ENCODE measurements at regions not wholly inside any gene's neighbourhood (a gene's known extent, or its start where the extent isn't known, plus 50 kb on each side); places are given as distances from the start of the nearest gene placed in this dataset.
"Not testable (repeated sequence)": the region's sequence is repeated elsewhere in the genome, so short reads cannot be mapped to it uniquely, and the experiment has no call there.

DNA sequence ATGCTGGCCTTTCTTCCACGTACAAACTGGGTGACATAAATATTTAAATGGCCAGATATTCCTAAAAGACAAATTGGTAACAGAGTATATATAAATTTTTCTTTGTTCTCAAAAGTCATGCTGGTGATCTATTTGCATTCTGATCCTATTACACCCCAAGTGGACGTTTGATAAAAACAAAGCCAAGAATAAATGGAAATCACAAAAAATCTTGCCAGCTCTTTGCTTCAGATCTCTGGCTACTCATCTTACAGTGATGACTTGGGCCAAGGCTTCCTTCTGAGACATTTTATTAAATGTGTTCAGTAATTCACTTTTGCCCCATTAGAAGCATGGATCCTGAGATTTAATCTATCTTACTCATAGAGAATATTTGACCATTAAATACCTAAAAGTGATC, 444.3 kb upstream of the PIK3R1 start:
- Histone ChIP-seq H3K9ac (ENCODE audit: low read length in 3 of 3) (no peak overlapping the region), H3K4me1 (ENCODE audit: control insufficient read depth in 2 of 3, insufficient read depth in 2 of 3, low read depth in 1 of 3, low read length in 3 of 3) (no peaks in the 10 kb centered on the region), H3K27ac (ENCODE audit: low read depth in 2 of 2, low read length in 2 of 2) (no peak overlapping the region), H3K9me3 (ENCODE audit: control insufficient read depth in 2 of 3, insufficient read depth in 1 of 3, low read length in 3 of 3) (no peaks in the 10 kb centered on the region), H3K4me3 (ENCODE audit: low read length in 3 of 3) (no peak overlapping the region), H3K36me3 (ENCODE audit: control insufficient read depth in 2 of 3, insufficient read depth in 3 of 3, low read length in 3 of 3) (no peaks in the 10 kb centered on the region), H3K27me3 (ENCODE audit: control insufficient read depth, insufficient read depth, low read length) (no peaks in the 10 kb centered on the region)
- intact Hi-C loops (cut with DNase I), result no loop called here
- DNase-seq (no peak), FAIRE-seq (no peak)
- TF ChIP-seq CTCF (IDR thresholded peaks at IDR 0.05; ENCODE audit: borderline replicate concordance, extremely low read depth, insufficient read depth), result no peak

DNA sequence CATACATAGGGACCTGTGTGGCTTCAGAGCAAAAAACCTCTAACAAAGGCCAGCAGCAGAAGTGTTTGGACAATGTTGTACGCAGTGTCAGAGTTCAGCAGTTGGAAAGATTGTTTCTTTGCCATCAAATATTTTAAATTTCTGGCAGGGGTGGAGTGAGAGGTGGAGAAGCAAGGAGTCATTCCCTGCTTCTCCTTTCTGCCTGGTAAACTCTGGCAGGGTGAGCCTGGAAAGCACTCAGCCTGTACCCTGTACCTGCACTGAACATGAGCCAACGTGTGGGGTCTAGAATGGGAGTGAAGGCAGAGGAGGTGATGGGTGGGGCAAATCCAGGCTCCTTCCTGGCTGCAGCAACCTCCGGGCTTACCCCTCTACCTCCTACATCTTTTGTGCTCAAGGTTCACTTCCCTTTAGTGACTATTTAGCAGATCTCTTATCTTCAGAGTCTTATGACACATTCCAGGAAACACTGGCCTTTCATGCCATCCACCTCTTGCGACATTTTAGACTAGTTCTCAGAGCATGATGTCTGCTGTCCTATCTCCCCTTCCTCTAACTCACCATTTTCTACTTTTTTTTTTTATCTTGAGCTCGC, 445.0 kb upstream of the PIK3R1 start:
- DNase-seq (no peak), FAIRE-seq (no peak)
- Histone ChIP-seq H3K27ac (ENCODE audit: low read depth in 2 of 2, low read length in 2 of 2) (no peak overlapping the region), H3K9me3 (ENCODE audit: control insufficient read depth in 2 of 3, insufficient read depth in 1 of 3, low read length in 3 of 3) (no peaks in the 10 kb centered on the region), H3K27me3 (ENCODE audit: control insufficient read depth, insufficient read depth, low read length) (no peaks in the 10 kb centered on the region), H3K36me3 (ENCODE audit: control insufficient read depth in 2 of 3, insufficient read depth in 3 of 3, low read length in 3 of 3) (no peaks in the 10 kb centered on the region), H3K4me3 (ENCODE audit: low read length in 3 of 3) (no peak overlapping the region), H3K4me1 (ENCODE audit: control insufficient read depth in 2 of 3, insufficient read depth in 2 of 3, low read depth in 1 of 3, low read length in 3 of 3) (no peaks in the 10 kb centered on the region), H3K9ac (ENCODE audit: low read length in 3 of 3) (no peak overlapping the region)
- intact Hi-C loops (cut with DNase I), result no loop called here
- TF ChIP-seq CTCF (IDR thresholded peaks at IDR 0.05; ENCODE audit: borderline replicate concordance, extremely low read depth, insufficient read depth), result no peak

GRCh38 chr5:67765697-67766096, 449.9 kb upstream of the PIK3R1 start:
- no peaks in the 10 kb centered on the region for H3K4me1 ChIP-seq (ENCODE audit: control insufficient read depth in 2 of 3, insufficient read depth in 2 of 3, low read depth in 1 of 3, low read length in 3 of 3)
- FAIRE-seq (no peak), DNase-seq (peak in 1 of 5 donors; percentile 15)
- no peak overlapping the region for H3K9ac ChIP-seq (ENCODE audit: low read length in 3 of 3)
- H3K36me3 ChIP-seq (ENCODE audit: control insufficient read depth in 2 of 3, insufficient read depth in 3 of 3, low read length in 3 of 3), result no peaks in the 10 kb centered on the region
- H3K27ac ChIP-seq (ENCODE audit: low read depth in 2 of 2, low read length in 2 of 2), result no peak overlapping the region
- H3K4me3 ChIP-seq (ENCODE audit: low read length in 3 of 3), result no peak overlapping the region
- TF ChIP-seq CTCF (IDR thresholded peaks at IDR 0.05; ENCODE audit: borderline replicate concordance, extremely low read depth, insufficient read depth), result no peak
- H3K27me3 ChIP-seq (ENCODE audit: control insufficient read depth, insufficient read depth, low read length), result no peaks in the 10 kb centered on the region
- no peaks in the 10 kb centered on the region for H3K9me3 ChIP-seq (ENCODE audit: control insufficient read depth in 2 of 3, insufficient read depth in 1 of 3, low read length in 3 of 3)
- intact Hi-C loops (cut with DNase I), result no loop called here

DNA sequence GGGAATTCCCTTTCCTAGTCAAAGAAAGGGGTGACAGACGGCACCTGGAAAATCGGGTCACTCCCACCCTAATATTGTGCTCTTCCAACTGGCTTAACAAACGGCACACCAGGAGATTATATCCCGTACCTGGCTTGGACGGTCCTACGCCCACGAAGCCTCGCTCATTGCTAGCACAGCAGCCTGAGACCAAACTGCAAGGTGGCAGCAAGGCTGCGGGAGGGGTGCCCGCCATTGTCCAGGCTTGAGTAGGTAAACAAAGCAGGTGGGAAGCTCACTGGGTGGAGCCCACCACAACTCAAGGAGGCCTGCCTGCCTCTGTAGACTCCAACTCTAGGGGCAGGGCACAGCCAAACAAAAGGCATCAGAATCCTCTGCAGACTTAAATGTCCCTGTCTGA, 457.8 kb upstream of the PIK3R1 start:
- H3K4me1 ChIP-seq (ENCODE audit: control insufficient read depth in 2 of 3, insufficient read depth in 2 of 3, low read depth in 1 of 3, low read length in 3 of 3); H3K27me3 ChIP-seq (ENCODE audit: control insufficient read depth, insufficient read depth, low read length); H3K36me3 ChIP-seq (ENCODE audit: control insufficient read depth in 2 of 3, insufficient read depth in 3 of 3, low read length in 3 of 3); FAIRE-seq; H3K4me3 ChIP-seq (ENCODE audit: low read length in 3 of 3); H3K27ac ChIP-seq (ENCODE audit: low read depth in 2 of 2, low read length in 2 of 2); intact Hi-C loops (cut with DNase I); H3K9me3 ChIP-seq (ENCODE audit: control insufficient read depth in 2 of 3, insufficient read depth in 1 of 3, low read length in 3 of 3); DNase-seq; H3K9ac ChIP-seq (ENCODE audit: low read length in 3 of 3): not testable (repeated sequence)

All from kidney (tissue), 13 donors.